Neuronal stem cell (in vitro differentiated cells): ENCODE measurements at regions not wholly inside any gene's neighbourhood (a gene's known extent, or its start where the extent isn't known, plus 50 kb on each side); places are given as distances from the start of the nearest gene placed in this dataset. TPM values are rescaled to one million over a fixed set of nuclear protein-coding genes. Genes with fewer than 3 reads are reported as not detected.

ENCODE experiments used
- small RNA-seq: library from polyadenylated mRNA; stranded (forward); fragments of <200 nt; extraction: miRNeasy Mini kit (QIAGEN cat#:217004); gene quantifications from one replicate; pipeline ENCODE3, GENCODE V24; 2013; ENCODE audit not compliant: insufficient read depth

Small RNA genes lying in the stretch of these regions (small RNA-seq; reads per million reads assigned to genes)
- gene RF00019: not detected
